KG1 (cell line): ENCODE measurements at regions not wholly inside any gene's neighbourhood (a gene's known extent, or its start where the extent isn't known, plus 50 kb on each side); places are given as distances from the start of the nearest gene placed in this dataset.

Experiments
- DNase-seq: peaks from one replicate; lab custom pipeline; 2025; lab: John Stamatoyannopoulos, UW

DNA sequence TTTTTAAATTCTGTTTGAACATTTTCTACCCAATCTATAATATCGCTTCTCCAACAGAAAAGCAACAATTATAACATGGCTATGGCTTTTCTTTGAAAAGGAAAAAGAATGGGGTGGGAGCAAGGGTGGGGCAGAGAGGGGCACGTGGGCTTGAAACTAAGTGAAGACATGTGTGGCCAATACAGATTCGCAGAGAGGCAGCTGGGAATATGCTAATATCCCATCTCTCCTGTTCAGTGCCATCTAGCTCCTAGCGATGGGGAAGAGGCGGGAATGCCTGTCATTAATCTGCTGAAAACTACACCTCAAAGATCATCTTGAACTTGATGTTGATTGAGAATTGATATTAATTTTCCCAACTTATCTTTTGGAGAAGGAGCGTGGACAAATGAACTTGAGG, 65.5 kb upstream of the ITGA6 start:
- no peak for DNase-seq

- no peak for DNase-seq
These were observed 63.1 kb upstream of the ITGA6 start for GRCh38 chr2:172364261-172364660.

DNA sequence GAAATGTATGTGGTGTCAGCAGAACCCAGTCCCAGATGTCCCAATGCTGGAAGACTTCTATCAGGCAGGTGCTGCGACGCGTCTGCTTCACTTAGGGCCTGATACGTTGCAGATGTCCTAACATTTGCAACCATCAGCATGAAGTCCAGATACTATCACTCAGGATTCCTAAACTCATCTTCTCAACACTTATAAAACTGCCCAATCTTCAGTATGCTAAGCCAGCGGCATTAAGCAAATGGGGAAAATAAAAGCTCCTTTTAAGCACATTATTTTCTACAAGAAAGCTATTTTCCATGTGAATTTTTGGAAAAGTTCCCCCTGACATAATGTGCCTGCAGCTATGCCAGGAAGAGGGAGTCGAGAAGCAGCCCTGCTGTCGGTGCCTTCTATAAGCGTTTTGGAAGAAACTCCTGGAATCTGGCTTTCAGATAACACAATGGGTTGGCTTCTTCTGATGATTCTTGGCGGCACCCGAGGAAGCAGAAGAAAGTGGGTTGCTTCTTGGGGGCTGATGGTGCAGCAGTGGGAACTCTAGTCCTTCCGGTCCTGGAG, 60.7 kb upstream of the ITGA6 start:
- no peak for DNase-seq

GRCh38 chr2:172370821-172371455, 56.4 kb upstream of the ITGA6 start:
- DNase-seq, result no peak

- no peak for DNase-seq
These were observed 55.0 kb upstream of the ITGA6 start for GRCh38 chr2:172372436-172372835.

- DNase-seq, result no peak
These were observed 54.3 kb upstream of the ITGA6 start for GRCh38 chr2:172373076-172373475.

DNA sequence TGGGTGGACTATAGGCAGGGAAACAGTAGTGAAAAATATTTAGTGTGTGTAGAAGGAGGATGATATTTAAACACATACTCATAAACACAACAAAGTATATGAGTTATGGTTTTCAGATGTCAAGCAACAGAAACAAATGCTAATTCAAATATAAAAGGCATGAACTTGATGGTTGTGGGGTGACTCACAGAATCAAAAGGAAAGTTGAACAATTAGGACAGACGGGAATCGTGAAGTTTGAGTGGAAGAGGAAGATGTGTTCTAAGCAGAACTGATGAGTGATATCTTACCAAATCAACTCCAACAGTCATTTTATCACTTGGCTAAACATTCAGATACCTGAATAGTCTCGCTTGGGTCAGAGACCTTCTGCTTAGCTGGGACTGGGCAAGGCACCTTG, 53.6 kb upstream of the ITGA6 start:
- no peak for DNase-seq

DNA sequence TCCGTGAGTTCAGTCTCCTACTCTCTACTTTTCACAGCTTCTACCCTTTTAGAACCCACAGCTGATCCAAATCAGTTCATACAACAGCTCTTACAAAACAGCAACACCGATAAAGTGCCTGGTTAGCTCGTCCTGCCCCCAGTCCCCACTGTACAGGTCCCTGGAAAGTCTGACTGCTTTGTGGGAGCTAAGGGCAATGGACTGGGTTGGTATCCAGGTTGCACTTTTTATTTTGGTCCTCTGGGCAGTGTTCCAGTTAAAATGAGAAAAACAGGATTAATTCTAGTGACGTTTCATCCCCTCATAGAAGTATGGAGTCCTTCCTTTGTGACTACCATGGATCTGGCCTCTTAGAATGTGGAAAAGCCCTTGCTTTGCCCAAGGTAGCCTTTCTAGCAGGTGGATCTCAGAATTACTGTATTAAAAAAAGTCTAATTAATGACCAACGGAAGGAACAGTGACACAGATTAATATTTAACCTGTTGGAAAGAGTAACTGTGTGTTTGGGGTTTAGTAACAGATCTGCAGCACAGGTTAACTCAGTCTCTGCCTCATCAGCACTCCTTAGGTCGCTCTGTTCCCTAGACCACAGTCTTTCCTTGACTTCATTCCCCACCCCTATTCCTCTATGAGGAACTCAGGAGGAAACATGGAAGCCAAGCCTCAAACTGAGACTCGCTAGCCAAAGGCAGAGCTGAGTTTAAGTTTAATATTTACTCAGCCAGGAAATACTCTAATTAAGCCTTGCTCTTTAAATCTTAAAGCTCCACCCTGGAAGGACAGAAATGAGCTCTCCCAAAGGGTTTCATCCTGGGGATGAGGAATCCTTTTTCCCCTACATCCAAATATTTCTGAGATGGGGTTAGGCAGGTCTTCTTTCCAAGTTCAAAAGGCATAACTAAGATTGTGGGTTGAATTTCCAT, 52.8 kb upstream of the ITGA6 start:
- DNase-seq, result no peak

GRCh38 chr2:172375251-172375650, 52.1 kb upstream of the ITGA6 start:
- no peak for DNase-seq

DNA sequence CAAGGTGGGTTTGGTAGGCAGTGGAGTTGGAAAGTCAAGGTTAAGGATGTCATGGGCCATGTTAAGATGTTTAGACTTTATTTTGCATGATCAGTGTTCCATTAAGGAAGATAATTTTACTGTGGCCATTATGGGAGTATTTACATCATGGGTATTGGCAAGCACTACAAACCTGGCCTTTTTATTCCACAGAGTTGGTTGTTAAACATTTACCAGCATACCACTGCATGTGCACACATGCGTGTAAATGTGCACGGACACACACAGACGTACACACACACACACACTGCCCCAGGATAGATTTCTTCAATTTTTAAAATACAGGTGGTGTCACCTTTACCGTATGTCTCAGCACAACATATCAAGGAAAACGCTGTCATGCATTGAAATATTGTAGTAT, 51.4 kb upstream of the ITGA6 start:
- no peak for DNase-seq

DNA sequence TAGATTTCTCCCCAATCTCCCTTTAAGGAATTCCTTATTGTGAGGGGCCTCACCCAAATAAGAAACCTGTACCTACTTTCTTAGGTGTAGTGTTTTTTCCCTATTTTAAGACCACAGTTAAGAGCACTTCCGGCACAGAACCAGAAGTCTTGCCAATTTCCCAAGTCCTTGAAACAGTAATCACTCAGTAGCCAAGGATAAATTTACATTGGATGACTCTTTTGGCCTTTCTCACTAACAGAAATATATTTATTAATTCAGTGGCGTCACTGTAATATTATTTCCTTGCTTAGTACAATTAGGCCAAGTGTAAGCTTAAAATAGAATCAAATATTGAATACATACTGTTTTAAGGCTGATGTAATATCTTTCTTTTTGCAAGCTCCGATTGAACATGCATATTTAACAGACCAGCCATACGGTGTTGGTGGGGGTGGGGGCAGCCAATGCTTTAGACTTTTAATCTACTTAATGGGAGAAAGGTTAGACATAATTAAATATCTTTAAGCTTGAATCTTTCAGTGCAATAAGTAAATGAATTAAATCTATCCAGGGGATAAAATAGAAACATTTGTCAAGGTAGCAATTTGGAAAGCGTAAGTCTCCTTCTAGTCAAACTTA, 50.8 kb upstream of the ITGA6 start:
- no peak for DNase-seq

DNA sequence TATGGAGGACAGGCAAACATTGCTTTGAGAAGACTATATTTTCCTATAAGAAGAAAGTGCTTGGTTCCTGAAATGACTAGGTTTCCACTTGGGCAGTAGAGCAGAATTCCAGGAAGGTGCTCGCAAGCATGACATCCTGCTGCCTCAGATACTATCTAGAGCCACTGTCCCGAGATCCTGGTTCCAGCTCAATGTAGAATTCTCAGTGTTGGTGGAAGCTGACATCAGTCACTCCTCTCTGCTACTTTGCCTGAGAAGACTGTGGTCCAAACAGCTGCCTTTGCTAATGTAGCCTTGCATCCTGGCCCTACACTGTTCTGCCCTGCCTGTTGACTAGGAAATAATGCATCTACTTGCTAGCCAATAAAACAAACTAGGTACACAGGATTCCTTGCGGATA, 50.0 kb upstream of the ITGA6 start:
- DNase-seq, result no peak
